ENCODE measurements at regions not wholly inside any gene's neighbourhood (a gene's known extent, or its start where the extent isn't known, plus 50 kb on each side); places are given as distances from the start of the nearest gene placed in this dataset.

DNA sequence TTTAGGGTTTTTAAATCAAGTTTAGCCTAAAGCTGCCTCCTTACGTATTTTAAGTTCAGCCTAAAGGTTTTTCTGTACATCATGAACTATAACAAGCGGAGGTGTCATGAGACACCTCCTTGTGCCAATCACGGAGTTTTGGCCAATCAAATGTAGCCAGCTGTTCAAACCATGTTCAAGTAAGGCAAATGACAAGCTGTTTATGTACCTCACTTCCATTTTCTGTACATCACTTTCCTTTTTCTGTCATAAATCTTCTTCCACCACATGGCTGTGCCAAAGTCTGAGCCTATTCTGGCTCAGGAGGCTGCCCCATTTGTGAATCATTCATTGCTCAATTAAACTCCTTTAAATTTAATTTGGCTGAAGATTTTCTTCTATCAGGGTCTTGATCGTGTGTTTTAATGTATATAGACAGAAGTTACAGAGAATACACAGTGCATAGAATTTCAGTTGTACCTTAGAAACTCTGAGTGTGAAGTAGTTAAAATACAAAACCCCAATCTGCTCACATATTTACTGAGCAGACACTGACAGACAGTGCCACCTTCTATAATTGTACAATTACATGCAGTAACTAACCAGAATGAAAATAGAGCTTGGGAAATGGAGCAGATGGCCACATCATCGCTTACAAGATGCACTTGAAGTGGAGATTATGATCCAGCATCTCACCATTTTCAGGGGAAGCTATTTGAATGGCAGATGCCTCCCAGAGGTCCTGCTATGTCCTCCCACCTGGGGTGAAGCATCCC lies 76.9 kb upstream of the LANCL2 start:
- H3K36me3 ChIP-seq (ENCODE audit: insufficient read depth, low read length) = no peaks in the 10 kb centered on the region
- no peak overlapping the region for H3K27ac ChIP-seq
- H3K9me3 ChIP-seq (ENCODE audit: low read depth, low read length) = no peaks in the 10 kb centered on the region
- no peak overlapping the region for H3K9ac ChIP-seq (ENCODE audit: insufficient read length)
- TF ChIP-seq POLR2AphosphoS5 (IDR thresholded peaks at IDR 0.05; ENCODE audit: borderline replicate concordance, low read depth, low read length) = no peak
- no peak for TF ChIP-seq FOXP2 (optimal IDR thresholded peaks at IDR 0.05; ENCODE audit: control extremely low read depth, extremely low read length, insufficient read depth)
- TF ChIP-seq EZH2 (IDR thresholded peaks at IDR 0.05) = no peak
- no peak overlapping the region for H3K4me3 ChIP-seq
- DNase-seq (ENCODE audit: low read depth, low spot score) = no peak

DNA sequence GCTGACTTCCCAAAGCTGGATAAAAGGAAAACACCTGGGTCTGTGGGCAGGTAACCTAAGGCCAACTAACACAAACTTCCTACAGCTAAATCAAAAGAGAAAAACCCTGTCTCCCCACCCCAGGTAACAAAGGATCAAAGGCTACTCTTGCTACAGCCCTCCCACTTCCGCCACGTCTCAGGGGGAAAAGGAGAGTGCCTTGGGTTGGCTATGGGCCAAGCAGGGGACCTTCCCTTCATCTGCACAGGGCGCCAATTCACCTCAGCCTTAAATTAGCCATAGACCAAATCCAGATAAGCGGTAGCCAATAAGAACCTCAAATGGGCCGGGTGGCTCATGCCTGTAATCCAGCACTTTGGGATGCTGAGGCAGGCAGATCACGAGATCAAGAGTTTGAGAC lies 69.1 kb upstream of the LANCL2 start:
- DNase-seq (ENCODE audit: low read depth, low spot score) = no peak
- no peak overlapping the region for H3K9ac ChIP-seq (ENCODE audit: insufficient read length)
- H3K27ac ChIP-seq = no peak overlapping the region
- no peaks in the 10 kb centered on the region for H3K9me3 ChIP-seq (ENCODE audit: low read depth, low read length)
- no peaks in the 10 kb centered on the region for H3K36me3 ChIP-seq (ENCODE audit: insufficient read depth, low read length)
- no peak for TF ChIP-seq POLR2AphosphoS5 (IDR thresholded peaks at IDR 0.05; ENCODE audit: borderline replicate concordance, low read depth, low read length)
- no peak for TF ChIP-seq EZH2 (IDR thresholded peaks at IDR 0.05)
- no peak for TF ChIP-seq FOXP2 (optimal IDR thresholded peaks at IDR 0.05; ENCODE audit: control extremely low read depth, extremely low read length, insufficient read depth)
- H3K4me3 ChIP-seq = no peak overlapping the region

DNA sequence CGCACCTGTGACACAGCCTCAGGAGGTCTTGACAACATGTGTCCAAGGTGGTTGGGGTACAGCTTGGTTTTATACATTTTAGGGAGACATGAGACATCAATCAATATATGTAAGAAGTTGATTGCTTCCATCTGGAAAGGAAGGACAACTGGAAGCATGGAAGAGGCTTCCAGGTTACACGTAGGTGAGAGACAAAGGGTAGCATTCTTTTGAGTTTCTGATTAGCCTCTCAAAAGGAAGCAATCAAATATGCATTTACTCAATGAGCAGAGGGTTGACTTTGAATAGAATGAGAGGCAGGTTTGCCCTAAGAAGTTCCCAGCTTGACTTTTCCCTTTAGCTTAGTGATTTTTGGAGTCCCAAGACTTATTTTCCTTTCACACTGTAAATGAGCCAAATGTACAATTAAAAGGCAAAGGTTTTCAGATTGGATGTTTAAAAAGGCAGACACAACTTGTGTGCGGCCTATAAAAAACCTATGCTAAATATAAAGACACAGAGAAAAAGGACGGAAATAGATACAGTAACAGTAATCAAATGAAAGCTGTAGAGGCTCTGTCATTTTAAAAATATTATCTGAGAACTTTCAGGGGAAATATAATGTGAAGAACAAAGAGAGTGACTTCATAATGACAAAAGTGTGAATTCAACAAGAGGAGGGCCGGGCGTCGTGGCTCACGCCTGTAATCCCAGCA lies 65.7 kb upstream of the LANCL2 start:
- Histone ChIP-seq H3K9me3 (ENCODE audit: low read depth, low read length) (no peaks in the 10 kb centered on the region), H3K4me3 (no peak overlapping the region), H3K9ac (ENCODE audit: insufficient read length) (no peak overlapping the region), H3K36me3 (ENCODE audit: insufficient read depth, low read length) (no peaks in the 10 kb centered on the region), H3K27ac (no peak overlapping the region)
- no peak for DNase-seq (ENCODE audit: low read depth, low spot score)
- no peak for TF ChIP-seq FOXP2 (optimal IDR thresholded peaks at IDR 0.05; ENCODE audit: control extremely low read depth, extremely low read length, insufficient read depth)
- TF ChIP-seq POLR2AphosphoS5 (IDR thresholded peaks at IDR 0.05; ENCODE audit: borderline replicate concordance, low read depth, low read length) = no peak
- no peak for TF ChIP-seq EZH2 (IDR thresholded peaks at IDR 0.05)

DNA sequence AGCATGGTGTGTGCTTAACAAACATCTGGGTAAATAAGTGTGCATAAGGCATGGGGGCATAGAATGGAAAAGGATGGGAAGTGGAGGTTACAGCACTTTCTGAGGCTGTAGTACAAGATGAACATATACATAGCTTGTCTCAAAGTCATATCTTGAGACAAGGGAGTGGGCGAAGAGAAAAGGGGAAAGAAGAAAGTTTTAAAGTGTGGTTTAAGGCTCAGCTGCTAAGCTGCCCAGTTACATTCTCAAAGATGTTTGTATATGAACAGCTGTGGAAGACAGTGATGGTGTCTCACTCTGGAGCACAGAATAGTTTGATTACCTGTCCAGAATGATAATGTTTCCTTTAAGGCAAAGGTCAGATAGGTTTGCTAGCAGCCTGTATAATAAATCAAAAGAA lies 61.9 kb upstream of the LANCL2 start:
- Histone ChIP-seq H3K4me3 (no peak overlapping the region), H3K9ac (ENCODE audit: insufficient read length) (no peak overlapping the region), H3K27ac (no peak overlapping the region), H3K9me3 (ENCODE audit: low read depth, low read length) (no peaks in the 10 kb centered on the region), H3K36me3 (ENCODE audit: insufficient read depth, low read length) (no peaks in the 10 kb centered on the region)
- no peak for DNase-seq (ENCODE audit: low read depth, low spot score)
- TF ChIP-seq POLR2AphosphoS5 (IDR thresholded peaks at IDR 0.05; ENCODE audit: borderline replicate concordance, low read depth, low read length) = no peak
- no peak for TF ChIP-seq FOXP2 (optimal IDR thresholded peaks at IDR 0.05; ENCODE audit: control extremely low read depth, extremely low read length, insufficient read depth)
- TF ChIP-seq EZH2 (IDR thresholded peaks at IDR 0.05) = no peak

DNA sequence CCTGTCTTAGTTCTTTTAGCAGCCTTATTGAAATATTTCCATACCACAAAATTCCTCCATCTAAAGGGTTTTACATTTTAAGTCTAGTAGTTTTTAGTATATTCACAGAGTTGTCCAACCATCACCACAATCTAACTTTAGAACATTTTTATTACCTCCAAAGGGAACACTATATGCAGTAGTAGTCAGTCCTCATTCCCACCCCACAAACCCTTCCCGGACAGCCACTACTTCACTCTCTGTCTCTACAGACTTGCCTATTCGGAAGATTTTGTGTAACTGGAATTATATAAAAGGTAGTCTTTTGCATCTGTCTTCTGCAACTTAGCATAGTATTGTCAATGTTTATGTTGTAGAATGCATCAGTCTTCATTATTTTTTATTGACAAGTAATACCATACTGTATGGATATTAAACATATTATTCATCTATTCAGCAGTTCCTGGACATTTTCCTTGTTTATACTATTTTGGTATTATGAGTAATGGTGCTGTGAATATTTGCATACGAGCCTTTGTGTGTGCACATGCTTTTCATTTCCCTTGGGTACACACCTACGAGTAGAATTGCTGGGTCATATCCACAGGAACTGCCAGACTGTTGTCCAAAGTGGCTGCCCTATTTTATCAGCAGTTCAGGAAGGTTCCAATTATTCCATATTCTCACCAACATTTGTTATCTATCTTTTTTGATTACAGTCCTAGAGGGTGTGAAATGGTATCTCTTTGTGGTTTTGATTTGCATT lies 60.9 kb upstream of the LANCL2 start:
- DNase-seq (ENCODE audit: low read depth, low spot score) = no peak
- no peak for TF ChIP-seq FOXP2 (optimal IDR thresholded peaks at IDR 0.05; ENCODE audit: control extremely low read depth, extremely low read length, insufficient read depth)
- TF ChIP-seq POLR2AphosphoS5 (IDR thresholded peaks at IDR 0.05; ENCODE audit: borderline replicate concordance, low read depth, low read length) = no peak
- TF ChIP-seq EZH2 (IDR thresholded peaks at IDR 0.05) = no peak
- H3K9me3 ChIP-seq (ENCODE audit: low read depth, low read length) = no peaks in the 10 kb centered on the region

DNA sequence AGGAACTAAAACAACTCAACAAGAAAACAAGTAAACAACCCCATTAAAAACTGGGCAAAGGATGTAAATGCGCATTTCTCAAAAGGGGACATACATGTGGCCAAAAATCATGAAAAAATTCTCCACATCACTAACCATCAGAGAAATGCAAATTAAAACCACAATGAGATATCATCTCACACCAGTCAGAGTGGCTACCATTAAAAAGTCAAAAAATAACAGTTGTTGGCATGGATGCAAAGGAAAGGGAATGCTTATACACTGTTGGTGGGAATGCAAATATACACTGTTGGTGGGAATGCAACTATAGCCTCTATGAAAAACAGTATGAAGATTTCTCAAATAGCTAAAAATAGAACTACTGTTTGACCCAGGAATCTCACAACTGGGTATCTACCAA lies 60.0 kb upstream of the LANCL2 start:
- H3K36me3 ChIP-seq (ENCODE audit: insufficient read depth, low read length) = no peaks in the 10 kb centered on the region
- no peaks in the 10 kb centered on the region for H3K9me3 ChIP-seq (ENCODE audit: low read depth, low read length)
- no peak overlapping the region for H3K4me3 ChIP-seq
- H3K9ac ChIP-seq (ENCODE audit: insufficient read length) = no peak overlapping the region
- H3K27ac ChIP-seq = no peak overlapping the region
- DNase-seq (ENCODE audit: low read depth, low spot score) = no peak
- TF ChIP-seq EZH2 (IDR thresholded peaks at IDR 0.05) (no peak), FOXP2 (optimal IDR thresholded peaks at IDR 0.05; ENCODE audit: control extremely low read depth, extremely low read length, insufficient read depth) (no peak)

More for the DNA sequence above, 60.9 kb upstream of the LANCL2 start:
- Histone ChIP-seq H3K9ac (ENCODE audit: insufficient read length) (no peak overlapping the region), H3K4me3 (no peak overlapping the region), H3K27ac (no peak overlapping the region), H3K36me3 (ENCODE audit: insufficient read depth, low read length) (no peaks in the 10 kb centered on the region)

DNA sequence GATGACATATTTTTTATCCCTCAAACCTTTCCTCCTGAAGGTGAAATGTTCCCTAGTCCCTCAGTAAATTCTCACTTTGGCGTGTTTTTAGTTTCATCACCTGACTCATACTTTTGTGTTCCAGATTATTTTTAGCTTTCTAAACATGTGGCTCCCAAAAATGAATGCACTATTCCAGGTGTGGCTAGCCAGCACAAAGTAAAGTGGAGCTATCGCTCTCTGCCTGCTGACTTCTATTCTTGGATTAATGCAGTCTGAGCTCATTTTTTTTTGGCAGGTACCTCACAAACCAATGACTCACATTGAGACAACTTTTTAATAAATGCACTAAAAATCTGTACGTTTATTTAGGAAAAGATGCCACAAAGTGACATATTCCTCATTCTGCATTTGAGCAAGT lies 58.8 kb upstream of the LANCL2 start:
- Histone ChIP-seq H3K9ac (ENCODE audit: insufficient read length) (no peak overlapping the region), H3K9me3 (ENCODE audit: low read depth, low read length) (no peaks in the 10 kb centered on the region), H3K27ac (no peak overlapping the region), H3K36me3 (ENCODE audit: insufficient read depth, low read length) (no peaks in the 10 kb centered on the region), H3K4me3 (no peak overlapping the region)
- TF ChIP-seq POLR2AphosphoS5 (IDR thresholded peaks at IDR 0.05; ENCODE audit: borderline replicate concordance, low read depth, low read length) (no peak), FOXP2 (optimal IDR thresholded peaks at IDR 0.05; ENCODE audit: control extremely low read depth, extremely low read length, insufficient read depth) (no peak), EZH2 (IDR thresholded peaks at IDR 0.05) (no peak)
- DNase-seq (ENCODE audit: low read depth, low spot score) = no peak

Data from SK-N-MC (cell line).